HG03280 (cell line): ENCODE measurements at regions not wholly inside any gene's neighbourhood (a gene's known extent, or its start where the extent isn't known, plus 50 kb on each side); places are given as distances from the start of the nearest gene placed in this dataset.
"Not testable (repeated sequence)": the region's sequence is repeated elsewhere in the genome, so short reads cannot be mapped to it uniquely, and the experiment has no call there.

Experiments
- ATAC-seq: cut with Tn5 transposase; IDR thresholded peaks from one replicate; pipeline ENCODE4 v1.9.1; 2021; ENCODE audit warnings: mild to moderate bottlenecking, moderate library complexity; ENCODE audit not compliant: unreplicated experiment

DNA sequence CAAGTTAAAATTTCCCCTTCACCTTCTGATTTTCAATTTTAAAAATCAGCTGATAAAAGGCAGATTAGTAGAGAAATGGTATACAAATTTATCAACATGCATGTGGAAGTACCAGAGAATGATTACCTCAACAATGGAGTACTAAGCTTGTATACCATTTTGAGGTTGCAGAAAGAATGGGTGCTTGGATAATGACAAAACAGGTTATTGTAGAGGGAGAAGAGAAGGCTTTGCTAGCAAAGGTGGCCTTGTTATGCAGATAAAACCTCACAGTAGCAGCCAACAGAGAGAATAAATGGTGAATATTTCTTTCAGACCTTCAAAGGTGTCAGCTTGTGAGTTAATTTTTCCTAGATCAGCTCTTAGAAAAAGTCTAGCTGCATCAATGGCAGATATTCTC lies 1174.9 kb upstream of the ADGRL4 start:
- no peak for ATAC-seq

DNA sequence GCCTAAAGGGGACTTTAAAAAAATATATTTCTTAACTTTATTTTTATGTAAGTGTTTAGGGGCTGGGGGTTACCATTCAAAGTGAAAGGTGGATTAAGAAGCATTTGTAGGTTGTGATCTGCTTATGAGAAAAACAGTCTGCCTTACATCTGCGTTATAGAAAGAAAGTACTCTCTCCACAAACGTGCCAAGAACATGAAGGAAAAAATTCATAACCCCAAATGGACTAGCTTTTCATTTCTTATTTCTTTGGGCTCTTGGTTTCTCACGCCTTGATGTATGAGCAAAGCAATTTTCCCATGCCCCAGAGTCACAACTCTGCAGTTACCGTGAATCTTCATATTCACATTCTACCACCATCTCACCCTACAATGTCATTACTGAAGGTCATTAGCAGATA lies 1165.1 kb upstream of the ADGRL4 start:
- no peak for ATAC-seq

- no peak for ATAC-seq
Measured at GRCh38 chr1:80170811-80171485, 1164.4 kb upstream of the ADGRL4 start.

GRCh38 chr1:80164150-80164549 lies 1157.6 kb upstream of the ADGRL4 start:
- ATAC-seq: no peak

DNA sequence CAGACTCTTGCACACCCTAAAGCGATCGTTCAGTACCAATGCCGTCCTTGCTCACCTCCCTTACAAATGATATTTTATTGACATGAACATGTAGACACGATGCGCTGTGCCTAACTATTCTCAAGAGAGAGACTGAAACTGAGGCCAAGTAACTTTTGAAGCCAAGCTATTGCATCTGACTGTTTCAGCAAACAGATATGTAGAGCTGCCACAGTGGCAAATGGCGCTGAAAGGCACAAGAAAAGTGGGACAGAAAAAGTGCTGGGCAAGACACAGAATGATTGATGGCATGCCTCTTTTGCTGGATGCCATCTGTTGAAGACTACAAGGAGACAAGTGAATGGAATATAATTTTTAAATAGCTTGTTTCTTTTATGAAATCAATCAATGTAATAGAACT lies 1157.2 kb upstream of the ADGRL4 start:
- no peak for ATAC-seq

DNA sequence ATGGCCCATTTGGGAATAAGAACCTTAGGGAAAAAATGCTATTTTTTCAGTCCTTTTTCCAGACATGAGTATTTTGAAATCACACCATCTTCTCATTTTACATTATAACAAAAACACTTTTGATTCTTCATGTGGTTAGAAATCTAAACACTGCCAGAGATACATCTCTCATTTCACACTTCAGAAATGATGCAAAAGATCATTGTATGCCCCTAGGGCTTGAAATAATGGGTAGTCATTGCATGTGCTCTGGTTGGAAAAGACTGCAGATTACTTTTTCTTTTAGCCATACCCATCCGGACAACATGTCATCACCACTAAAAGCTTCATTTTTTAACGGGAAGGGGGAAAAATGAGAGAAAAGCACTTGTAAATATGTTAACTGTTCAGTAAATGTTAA lies 1152.2 kb upstream of the ADGRL4 start:
- ATAC-seq: no peak

DNA sequence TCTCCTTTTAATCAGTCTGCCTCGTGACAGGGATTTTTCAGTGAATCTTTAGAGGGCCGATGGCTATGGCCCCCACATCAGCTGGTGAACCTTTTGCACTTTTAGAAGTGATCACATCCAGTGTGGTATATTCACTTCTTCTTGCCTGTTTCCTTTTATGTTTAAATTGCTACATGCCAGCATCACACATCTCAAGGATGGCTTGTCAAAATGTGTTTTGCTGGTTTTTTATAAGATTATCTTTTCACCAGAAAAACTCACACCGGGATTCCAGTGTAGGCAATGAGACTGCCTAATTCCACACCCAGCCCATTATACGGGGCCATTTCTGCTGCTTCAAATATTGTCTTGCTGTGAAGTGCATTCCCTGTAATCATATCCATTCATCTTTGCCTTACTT lies 1151.7 kb upstream of the ADGRL4 start:
- no peak for ATAC-seq

- ATAC-seq: no peak
Measured at GRCh38 chr1:80155371-80155770, 1148.8 kb upstream of the ADGRL4 start.

DNA sequence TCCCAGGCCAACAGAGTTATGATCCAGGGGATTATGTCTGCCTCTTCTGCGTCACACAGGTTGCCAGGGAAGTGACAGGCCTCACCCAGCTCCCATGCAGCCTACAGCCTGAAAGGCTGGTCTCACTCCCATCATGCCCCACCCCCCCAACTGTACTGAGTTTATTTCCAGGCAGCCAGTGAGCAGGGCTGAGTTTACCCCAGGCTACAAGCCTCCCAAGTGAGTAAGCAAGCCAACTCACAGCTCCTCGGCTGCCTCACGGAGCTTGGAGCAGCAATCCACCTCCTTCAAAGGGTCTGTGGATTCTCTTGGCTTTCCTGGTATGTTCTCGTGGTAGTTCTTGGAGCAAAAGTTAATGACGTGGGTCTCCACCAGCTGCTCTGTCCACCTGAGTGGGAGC lies 1147.6 kb upstream of the ADGRL4 start:
- no peak for ATAC-seq

DNA sequence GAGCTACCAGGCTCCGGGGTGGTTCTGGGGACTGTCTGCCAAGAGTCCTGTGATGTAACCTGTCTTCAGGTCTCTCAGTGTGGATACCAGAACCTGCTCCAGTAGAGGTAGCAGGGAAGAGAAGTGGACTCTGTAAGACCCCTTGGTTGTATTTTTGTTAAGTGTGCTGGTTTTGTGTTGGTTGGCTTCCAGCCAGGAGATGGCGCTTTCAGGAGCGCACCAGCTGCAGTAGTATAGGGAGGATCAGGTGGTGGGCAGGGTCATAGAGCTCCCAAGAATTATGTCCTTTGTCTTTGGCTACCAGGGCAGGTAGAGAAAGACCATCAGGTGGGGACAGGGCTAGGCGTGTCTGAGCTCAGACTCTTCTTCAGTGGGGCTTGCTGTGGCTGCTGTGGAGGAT lies 1147.2 kb upstream of the ADGRL4 start:
- ATAC-seq: no peak

- ATAC-seq: no peak
Measured at GRCh38 chr1:80143361-80143760, 1136.8 kb upstream of the ADGRL4 start.

GRCh38 chr1:80137946-80138602 lies 1131.5 kb upstream of the ADGRL4 start:
- not testable (repeated sequence) for ATAC-seq

- no peak for ATAC-seq
Measured at GRCh38 chr1:80113168-80114038, 1106.9 kb upstream of the ADGRL4 start.

GRCh38 chr1:80101159-80101558 lies 1094.6 kb upstream of the ADGRL4 start:
- no peak for ATAC-seq

GRCh38 chr1:80099713-80100112 lies 1093.2 kb upstream of the ADGRL4 start:
- no peak for ATAC-seq

GRCh38 chr1:80085067-80085466 lies 1078.5 kb upstream of the ADGRL4 start:
- no peak for ATAC-seq

DNA sequence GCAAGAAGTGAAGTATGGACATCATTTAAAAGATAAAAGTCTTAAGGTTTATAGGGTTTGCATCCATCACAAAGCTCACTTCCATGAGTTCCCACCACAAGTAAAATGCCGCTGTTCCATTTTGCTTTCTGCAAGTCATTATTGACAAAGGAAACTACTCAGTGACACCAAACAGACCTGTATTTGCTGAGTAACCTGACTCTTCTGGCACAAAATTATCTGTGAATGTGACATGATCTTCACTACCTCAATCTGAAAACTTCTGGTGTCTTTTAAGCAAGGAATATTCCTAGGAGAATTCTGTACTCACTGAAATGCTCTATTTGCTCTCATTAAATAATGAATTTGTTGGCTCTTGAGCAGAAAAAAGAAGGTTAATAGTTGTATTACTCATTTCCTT lies 1077.4 kb upstream of the ADGRL4 start:
- no peak for ATAC-seq

GRCh38 chr1:80076469-80076868 lies 1069.9 kb upstream of the ADGRL4 start:
- no peak for ATAC-seq

DNA sequence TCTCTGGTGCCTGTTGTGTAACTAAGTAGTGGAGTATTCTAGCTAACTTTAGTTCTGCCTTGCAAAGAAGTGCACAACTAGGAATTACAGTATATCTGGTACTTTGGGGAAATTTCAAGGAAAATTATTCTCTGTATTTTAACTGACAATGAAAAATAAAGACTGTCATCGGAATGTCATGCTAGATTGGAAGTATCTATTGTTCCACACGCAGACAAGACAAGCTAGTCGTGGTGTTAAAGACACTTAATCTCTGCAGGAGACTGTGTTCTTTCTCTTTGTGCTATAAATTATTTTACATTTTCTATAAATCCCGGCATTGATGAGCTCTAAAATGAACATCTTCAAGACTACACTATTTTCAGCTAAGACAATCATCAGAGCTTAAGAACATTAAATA lies 1068.8 kb upstream of the ADGRL4 start:
- no peak for ATAC-seq

DNA sequence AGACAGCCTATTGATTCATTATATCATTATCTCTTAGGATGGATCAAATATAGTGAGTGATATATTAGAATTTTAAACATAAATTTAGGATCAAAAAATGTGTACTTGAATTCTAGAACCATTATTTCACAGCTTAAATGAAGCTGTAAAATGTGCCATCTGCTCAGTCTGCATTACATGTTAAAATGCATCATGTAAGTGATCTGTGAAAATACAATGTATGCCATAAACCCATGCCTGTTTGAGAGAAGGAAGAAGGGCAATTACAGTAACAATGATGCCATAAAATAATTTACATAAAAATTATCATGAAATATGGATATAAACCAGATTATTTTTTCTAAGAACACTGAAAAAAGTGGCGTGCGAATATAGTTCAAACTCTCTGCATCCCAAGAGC lies 1066.0 kb upstream of the ADGRL4 start:
- no peak for ATAC-seq

DNA sequence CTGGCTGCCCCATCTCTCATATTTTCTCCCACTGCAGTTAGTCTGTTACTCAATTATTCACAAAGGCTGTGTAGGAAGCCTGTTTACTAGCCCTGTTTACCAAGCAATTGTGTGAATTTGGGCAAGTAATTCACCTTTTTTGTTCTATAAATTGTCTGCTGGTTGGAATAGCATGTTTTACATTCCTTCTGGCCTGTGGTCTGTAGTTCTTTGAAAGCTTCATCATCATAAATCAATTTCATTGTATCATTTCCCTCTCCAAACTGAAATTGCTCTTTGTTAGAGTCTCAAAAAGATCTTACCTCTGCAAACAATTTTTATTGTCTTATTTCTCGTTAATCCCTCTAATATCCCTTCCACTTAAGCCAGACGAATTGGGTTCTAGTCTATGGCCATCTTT lies 1059.5 kb upstream of the ADGRL4 start:
- no peak for ATAC-seq

GRCh38 chr1:80064524-80064923 lies 1058.0 kb upstream of the ADGRL4 start:
- no peak for ATAC-seq
